CD4-positive, alpha-beta T cell treated with Interleukin-15 for 4 hours (primary cell): ENCODE measurements at regions not wholly inside any gene's neighbourhood (a gene's known extent, or its start where the extent isn't known, plus 50 kb on each side); places are given as distances from the start of the nearest gene placed in this dataset.

Source experiments
- DNase-seq: peaks from one replicate; pipeline ENCODE4 v3.0.0-alpha.2; 2020; ENCODE audit warnings: low spot score

GRCh38 chr3:8255725-8256124 is 245.9 kb upstream of the LMCD1 start:
- DNase-seq, result no peak

- no peak for DNase-seq
Observed at GRCh38 chr3:8256441-8257071, 245.1 kb upstream of the LMCD1 start.

- no peak for DNase-seq
Observed at GRCh38 chr3:8261018-8261417, 240.6 kb upstream of the LMCD1 start.

- DNase-seq, result no peak
Observed at GRCh38 chr3:8266730-8267131, 234.9 kb upstream of the LMCD1 start.

- DNase-seq, result no peak
Observed at GRCh38 chr3:8273479-8273878, 228.1 kb upstream of the LMCD1 start.

GRCh38 chr3:8276056-8276455 is 225.6 kb upstream of the LMCD1 start:
- DNase-seq, result no peak

- DNase-seq, result no peak
Observed at GRCh38 chr3:8276506-8276905, 225.1 kb upstream of the LMCD1 start.

- no peak for DNase-seq
Observed at GRCh38 chr3:8278448-8278847, 223.2 kb upstream of the LMCD1 start.

GRCh38 chr3:8279476-8279875 is 222.1 kb upstream of the LMCD1 start:
- no peak for DNase-seq

GRCh38 chr3:8279886-8280550 is 221.6 kb upstream of the LMCD1 start:
- DNase-seq, result no peak

GRCh38 chr3:8282541-8283165 is 219.0 kb upstream of the LMCD1 start:
- DNase-seq, result no peak

GRCh38 chr3:8283193-8283592 is 218.4 kb upstream of the LMCD1 start:
- DNase-seq, result no peak

- no peak for DNase-seq
Observed at GRCh38 chr3:8286086-8286485, 215.5 kb upstream of the LMCD1 start.

- DNase-seq, result no peak
Observed at GRCh38 chr3:8286749-8287148, 214.9 kb upstream of the LMCD1 start.

GRCh38 chr3:8290611-8291010 is 211.0 kb upstream of the LMCD1 start:
- DNase-seq, result no peak

GRCh38 chr3:8296461-8296860 is 205.2 kb upstream of the LMCD1 start:
- no peak for DNase-seq

GRCh38 chr3:8298021-8298954 is 203.3 kb upstream of the LMCD1 start:
- no peak for DNase-seq

- DNase-seq, result peak; percentile 28
Observed at GRCh38 chr3:8301977-8302735, 199.5 kb upstream of the LMCD1 start.

- no peak for DNase-seq
Observed at GRCh38 chr3:8303466-8303865, 198.2 kb upstream of the LMCD1 start.

- DNase-seq, result no peak
Observed at GRCh38 chr3:8305371-8305770, 196.3 kb upstream of the LMCD1 start.

- no peak for DNase-seq
Observed at GRCh38 chr3:8307545-8308110, 194.0 kb upstream of the LMCD1 start.
